Activated CD4-positive, alpha-beta T cell treated with anti-CD3 and anti-CD28 coated beads, Interleukin-2, amount 50 U/mL, for 1 hour (primary cell): ENCODE measurements at regions not wholly inside any gene's neighbourhood (a gene's known extent, or its start where the extent isn't known, plus 50 kb on each side); places are given as distances from the start of the nearest gene placed in this dataset.

Experiments used
- DNase-seq: peaks from one replicate; pipeline ENCODE4 v3.0.0-alpha.2; 2020

DNA sequence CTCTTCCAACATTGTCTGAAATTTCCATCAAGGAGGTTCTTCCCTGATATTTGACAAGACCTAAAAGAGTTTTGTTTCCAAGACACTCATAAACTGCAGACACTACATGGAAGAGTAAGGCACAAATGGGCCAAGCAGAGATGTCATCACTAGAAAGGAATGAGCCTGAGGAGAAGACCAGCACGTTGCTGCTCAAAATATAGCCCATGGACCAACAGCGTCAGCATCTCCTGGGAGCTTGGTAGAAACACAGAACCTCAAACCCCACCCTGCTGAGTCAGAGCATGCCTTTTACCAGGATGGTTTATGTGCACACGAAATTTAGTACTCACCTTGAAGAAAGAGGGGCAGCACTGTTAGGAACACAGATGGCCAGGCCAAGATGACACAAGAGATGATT lies 128.7 kb upstream of the MID1 start:
- no peak for DNase-seq

DNA sequence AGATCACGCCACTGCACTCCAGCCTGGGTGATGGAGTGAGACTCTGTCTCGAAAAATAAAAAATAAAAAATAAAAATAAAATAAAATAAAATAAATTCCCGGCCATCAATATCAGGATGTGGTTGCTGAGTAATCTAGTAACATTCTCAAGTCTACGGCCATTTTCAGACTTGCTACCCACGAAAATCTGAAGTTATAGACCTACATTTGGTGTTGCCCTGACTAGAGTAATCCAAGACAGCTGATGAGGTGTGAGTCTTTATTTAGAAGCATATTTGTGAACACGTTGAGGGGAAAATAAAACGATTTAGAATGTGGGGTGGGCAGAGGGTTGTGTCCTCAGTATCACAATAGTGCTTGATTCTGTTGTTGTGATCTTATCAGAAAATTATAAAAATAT lies 130.2 kb upstream of the MID1 start:
- no peak for DNase-seq

DNA sequence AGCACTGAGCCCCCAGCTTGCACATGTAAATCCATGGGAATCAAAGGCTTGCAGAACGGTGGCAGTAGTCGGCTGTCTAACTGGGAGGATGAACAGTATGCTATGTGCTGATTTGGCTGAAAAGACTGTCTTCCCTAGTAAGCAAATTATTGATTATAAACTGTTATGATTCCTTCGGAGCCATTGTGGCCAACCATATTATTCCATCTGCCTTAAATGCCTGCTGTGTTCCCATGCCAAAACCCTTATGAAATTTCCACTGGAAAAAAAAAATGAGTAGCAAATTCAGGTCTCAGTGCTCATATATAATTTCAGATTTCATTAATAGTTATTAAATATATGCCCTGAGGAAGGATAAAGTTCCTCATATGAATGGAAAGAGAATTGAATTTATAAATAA lies 132.7 kb upstream of the MID1 start:
- no peak for DNase-seq

DNA sequence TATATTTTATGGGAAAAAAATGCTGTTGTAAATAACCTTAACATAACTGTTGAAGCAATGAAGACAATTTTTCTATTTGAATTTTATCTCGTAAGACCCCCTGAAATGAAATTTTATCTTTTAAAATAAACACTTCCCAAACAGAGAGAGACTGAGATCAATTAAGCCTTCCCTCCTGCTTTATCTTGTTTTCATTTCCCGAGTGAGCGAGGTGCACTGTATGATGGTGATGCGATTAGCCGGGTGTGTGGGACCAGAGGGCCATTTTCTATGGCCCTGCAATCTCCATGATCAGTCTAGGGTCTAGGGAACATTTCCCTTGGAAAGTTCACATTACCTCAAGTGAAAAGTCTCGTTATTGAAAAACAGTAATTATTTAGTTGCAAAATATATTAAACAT lies 134.1 kb upstream of the MID1 start:
- DNase-seq: no peak

DNA sequence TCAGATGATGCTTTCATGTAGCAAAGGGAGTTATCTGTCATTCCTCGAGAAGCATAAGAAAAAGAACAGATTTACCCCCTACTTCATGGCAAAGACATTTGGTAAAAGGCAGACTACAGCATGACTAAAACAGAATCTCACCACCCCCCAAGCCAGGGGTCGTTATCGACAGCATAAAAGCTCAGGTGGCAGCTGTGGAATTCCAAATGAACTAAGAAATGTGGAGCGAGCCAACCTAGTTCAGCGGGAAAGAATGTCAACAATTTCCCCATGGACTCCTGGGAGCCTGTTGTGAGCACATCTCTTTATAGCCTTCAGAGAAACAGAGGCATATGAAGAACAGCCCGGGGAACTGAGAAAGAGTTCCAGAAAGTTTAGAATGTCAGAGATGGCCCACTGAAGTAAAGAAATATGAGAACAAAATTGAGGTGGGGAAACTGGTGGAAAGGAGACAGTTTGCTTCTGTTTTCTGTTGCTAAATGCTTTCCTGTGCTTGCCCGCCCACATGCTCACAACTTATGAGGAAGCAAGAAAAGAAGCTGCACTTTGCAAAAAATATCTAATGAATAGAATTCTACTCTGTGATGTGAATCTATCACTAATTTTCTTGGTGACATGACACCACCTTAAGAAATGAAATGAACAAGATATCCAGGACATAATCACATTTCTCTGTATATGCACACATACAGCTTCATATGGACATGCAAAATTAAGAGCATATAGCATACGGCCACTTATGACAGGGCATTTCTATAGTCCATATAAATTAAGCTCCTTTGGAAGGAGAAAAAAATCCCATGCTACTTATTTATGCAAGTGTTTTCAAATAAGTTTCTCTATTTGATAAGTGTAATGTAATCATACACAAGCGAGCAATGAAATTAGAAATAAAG lies 135.3 kb upstream of the MID1 start:
- DNase-seq: no peak

DNA sequence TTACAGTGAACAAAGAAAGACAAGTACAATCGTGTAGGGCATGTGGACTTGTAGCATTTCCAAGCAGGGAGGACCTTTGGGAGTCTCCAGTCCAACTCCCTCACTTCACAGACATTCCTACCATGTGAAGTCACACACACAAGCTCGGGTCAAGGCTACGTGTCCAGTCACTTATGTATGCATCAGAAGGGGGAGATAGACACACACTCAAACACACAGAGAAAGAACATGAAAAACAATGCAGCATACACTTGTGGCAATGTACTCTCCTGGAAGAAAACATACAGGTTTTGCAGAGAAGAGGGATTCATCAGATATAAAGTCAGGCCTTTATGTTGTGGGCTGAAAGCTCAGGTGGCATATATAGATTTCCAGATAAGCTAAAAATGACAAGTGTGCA lies 136.1 kb upstream of the MID1 start:
- DNase-seq: no peak

DNA sequence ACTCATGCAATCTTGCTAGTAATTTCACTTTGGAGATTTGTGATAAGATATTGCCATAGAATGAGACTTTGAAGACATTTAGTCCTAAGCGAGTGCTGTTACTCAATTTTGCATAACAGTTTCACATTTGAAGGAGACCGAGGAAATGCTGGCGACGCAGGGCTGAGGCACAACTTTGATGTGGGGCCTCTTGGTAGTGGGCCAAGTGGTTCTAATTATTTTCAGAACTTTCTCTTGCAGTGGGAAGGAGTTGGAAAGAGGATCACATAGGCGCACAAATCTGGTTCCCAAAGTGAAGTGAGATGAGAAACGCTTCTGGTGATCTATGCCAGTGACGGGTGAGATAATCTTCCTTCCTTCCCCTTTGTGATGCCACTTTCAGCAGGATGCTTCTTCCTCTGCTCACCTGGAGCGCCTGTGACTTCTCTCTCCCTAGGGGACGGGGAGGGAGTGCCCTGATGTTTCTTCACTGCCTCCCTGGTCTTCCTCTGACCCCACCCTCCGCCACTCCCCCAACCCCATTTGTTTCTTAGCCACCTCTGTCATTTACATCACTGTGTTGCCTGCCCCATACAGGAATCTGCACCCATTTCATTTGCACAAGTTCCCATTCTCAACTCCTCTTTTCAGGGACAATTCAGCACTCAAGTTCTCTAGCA lies 138.9 kb upstream of the MID1 start:
- DNase-seq: no peak

DNA sequence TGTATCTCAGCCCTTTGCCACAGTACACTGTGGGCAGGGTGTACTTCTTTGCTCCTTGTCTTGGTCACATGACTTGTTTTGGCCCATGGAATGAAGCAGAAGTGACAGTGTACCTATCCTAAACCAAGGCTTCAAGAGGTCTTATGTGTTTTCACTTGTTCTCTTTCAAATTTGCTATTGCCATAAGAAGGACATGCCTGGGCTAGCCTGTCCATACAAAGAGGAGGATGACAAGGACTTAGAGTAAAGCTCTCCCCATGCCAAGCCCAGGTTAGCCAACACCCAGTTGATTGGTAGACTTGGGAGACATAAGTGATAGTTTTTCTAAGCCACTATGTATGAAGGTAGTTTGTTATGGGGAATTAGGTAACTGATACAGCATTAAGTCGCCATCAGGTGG lies 141.1 kb upstream of the MID1 start:
- no peak for DNase-seq

DNA sequence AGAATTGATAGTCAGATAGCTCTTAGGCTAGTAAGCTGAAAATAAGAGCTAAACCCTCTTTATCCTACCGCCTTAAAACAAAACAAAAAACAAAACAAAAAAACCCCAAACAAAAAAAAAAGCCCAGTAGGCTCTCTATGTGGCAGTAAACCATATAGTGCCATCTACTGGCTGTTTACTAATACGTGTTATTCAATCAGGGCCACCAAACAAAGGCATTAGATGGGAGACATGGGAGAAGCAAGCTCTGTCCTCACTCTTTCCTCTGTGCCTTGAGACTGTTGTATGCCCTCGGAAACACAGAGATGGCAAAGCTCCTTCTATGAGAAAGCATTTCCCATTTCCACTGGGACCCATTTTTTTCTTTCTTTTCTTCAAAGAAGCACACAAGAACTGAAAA lies 148.8 kb upstream of the MID1 start:
- DNase-seq: no peak

DNA sequence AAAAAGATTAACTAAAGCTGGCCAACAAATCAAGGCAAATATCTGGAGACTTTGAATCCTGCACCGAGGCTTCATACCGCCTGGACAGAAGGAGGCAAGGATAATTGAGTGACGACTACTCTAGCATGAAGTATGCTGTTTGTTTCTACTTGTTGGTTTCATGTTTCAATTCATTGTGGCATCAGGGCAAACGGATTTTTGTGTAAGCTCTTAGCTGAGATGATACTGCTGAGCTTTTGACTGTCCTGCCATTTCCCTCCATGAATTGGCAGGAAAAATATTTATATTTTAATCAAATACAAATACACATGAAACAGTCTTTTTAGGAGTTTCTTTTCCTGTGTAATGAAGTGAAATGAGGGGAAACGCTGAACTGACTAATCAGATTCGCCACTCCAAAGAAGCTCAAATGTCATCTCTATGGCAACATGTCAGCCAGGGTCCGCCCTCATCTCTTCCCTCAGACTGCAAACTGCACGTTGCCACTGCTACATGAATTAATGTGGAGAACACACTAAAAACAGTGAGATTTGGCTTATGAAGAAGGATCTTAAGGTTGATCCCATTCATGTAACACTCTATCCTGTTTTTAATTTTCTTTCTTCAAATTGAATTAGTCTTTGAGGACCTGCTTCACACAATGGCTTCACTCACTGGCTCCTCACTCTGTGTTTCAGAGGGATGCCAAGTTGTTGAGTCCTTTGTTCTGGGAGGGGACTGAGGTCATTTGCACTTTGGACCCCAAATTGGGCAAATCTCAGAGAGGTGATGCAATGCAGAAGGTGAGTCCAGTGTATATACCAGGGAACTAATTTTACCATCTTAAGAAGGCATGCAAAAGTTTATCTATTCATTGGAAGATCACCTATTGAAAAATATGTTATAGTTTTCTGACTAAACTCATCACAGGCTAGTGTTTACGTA lies 149.6 kb upstream of the MID1 start:
- no peak for DNase-seq

DNA sequence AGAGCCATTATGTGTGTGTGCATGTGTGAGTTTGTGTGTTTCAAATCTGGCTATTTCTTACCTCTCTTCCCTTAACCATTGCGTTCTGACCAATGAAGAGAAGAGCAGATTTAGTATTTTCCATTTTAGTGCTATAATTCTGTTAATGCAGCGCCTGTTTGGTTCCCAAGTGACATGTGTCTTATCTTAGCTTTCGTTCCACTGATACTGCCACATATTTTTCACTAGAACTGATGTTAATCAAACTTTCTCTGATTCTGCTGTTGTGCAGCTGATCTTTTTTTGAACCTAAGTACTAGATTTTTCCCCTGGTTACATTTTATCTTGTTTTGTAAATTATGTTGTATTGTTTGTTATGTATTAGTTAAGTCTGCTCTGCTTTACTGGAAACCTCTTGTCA lies 152.9 kb upstream of the MID1 start:
- DNase-seq: no peak

DNA sequence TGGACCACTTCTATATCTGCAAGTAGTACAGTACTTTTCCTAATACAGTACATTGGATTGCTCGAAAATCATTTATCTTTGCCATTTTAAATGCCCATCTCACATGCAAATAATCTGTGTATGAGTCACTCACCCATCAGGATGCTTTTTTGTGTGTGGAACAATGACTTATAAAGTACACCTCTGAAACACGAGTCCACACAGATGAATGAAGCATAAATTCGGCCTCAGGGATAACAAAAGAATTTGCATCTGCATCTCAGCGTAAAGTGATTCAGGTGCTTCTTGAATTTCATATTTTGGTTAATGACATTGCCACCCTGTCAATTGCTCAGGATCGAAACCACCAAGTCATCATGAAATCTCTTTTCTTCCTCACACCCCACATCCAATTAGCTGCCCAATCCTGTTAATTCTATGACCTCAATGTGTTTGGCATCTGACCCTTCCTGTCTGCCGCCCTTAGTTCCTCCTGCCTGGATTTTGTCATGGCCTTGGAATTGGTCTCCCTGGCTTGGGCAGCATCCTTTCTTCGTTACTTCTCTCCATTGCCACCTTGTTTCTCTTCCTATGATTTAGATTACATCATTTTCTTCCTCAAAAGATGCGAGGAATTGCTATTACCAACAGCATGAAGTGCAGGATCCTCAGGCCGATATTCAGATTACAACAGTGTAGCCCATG lies 161.6 kb upstream of the MID1 start:
- no peak for DNase-seq

DNA sequence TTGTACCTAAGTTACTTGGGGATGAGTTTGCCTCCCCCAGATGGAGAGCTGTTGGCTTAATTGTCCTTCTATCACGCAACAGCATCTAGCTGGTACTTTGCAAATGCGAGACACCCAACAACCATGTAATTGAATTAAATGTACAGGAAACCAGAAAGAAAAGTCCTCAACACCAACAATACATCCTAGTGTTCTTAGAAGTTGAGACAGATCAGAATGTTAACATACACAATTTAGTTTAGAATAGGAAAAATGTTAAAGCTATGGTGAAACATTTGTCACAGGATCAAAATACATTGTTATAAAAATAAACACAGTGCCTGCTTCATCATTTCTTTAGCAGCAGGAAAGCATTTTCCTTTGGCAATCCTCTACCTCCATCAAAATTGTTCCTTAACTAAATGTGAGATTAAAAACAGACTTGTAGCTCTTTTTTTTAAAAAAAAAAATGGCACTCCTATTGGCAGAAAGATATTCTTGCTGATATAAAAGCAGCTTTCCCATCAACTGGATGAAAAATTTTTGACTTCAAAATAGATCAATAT lies 163.1 kb upstream of the MID1 start:
- no peak for DNase-seq

DNA sequence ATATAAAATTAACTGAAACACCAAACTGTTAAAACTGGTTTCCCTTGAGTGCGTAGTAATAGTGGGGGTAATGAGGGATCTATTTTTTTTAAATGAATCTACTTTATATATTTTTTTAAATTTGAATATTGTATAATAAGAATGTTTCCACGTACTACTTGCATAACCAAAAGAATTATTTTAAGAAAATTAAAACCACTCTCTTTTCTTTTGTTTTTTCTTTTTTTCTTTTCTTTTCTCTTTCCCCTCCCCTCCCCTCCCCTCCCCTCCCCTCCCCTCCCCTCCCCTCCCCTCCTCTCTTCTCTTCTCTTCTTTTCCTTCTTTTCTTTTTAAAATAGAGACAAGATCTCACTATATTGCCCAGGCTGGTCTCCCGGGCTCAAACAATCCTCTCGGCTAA lies 166.9 kb upstream of the MID1 start:
- DNase-seq: no peak

DNA sequence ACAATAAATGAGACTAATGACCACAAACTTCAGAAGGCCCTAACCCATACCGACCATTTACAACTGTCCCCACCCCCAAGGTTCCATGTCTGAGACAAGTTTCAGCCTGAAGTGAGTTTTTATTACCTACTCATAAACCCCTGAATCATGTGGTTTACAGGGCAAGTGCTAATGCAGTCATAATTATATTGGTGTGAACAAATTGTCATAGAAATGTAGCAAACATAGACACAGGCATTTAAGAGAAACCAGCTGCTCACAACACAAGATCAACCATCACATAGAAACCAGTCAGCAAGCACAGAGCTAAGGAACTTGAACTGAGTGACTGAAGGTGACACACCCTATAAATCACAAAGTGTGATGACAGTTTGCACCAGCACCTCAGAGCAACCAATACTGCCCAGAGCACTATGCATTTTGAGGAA lies 173.8 kb upstream of the MID1 start:
- no peak for DNase-seq

DNA sequence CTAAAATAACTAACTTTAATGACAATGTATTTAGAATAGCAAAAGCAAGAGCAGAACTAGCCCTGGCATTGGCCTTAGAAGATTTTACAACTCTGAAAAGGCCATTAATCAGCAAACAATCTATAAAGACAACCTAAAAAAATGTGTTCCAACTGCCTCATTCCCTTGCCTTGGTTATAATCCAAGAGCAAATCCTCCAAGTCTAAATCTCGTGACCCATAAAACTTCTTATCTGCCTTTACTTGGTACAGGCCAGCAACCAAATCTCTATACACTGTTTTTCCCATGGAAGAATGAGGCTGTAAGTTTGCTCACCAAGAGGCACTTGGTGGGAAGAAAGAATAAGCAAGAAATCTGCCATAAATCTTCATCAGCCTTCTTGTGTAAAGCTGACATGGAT lies 175.3 kb upstream of the MID1 start:
- DNase-seq: no peak

DNA sequence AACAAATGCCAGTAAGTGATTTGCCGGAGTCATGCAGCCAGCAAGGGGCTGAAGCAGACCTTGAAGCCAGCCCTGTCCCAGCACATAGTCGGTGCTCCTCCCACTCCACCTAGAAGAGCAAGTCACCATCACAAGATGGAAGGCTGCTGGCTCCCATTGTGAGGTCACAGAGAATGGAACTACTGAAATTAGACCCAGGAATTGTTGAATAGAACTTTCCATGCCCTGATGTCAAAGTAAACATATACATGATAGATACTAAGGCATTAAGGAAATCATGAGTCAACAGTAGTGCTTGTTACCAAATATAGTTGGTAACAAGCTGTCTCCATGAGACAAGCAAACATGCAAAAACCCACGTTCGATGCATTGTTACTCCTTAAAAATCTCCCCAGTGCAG lies 177.1 kb upstream of the MID1 start:
- no peak for DNase-seq

DNA sequence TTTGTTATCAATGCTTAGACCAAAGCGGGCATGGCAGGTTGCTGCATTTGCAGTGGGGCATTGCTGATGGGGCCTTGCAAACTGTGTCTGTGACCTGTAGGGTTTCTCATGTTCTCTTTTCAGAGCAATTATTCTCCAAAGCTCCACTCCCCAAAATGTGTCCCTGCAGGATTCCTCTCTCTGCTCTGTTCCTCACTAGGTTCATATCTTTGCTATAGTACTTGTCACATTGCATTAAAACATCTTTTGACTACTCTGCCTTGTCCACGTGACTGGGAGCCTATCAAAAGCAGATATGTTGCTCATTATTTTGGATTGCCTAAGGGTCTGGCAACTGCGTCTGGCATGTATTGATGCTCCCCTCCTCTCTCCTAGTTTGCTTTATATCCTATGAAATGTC lies 177.7 kb upstream of the MID1 start:
- no peak for DNase-seq

DNA sequence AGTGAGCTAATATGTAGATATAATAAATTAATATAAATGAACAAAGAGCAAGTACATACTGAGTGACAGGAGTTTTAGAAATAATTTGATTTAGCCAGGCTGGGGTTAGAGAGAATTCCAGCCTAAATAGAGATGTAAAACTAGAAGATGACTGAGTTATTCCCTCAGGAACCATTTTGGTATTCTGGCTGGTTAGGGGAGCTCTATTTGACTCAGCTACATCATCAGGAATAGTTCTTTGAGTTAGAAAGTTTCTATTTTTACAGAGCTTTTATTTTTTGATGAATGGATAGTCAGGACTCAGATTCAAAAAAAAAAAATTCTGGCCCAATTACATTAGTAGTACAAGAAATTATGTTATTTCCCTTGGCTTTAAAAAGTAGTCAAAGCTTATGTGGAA lies 180.4 kb upstream of the MID1 start:
- DNase-seq: no peak

DNA sequence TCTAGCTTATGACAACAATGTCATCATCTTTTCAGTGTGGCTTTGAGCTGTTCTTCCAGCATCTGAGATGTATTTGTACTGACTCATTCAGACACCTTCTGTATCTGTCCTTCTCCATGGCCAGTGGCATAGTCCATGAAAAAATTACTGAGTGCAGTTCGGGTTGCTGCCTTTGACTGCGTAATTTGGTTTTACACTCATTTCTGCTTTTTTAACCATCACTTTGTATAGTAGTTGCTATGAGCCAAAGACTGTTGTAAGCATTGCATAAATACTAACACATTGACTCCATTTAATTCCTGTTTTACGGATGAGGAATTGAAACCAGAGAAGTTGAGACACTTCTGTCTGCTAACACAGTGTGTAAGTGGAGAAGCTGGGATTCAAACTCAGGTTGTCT lies 190.7 kb upstream of the MID1 start:
- no peak for DNase-seq

DNA sequence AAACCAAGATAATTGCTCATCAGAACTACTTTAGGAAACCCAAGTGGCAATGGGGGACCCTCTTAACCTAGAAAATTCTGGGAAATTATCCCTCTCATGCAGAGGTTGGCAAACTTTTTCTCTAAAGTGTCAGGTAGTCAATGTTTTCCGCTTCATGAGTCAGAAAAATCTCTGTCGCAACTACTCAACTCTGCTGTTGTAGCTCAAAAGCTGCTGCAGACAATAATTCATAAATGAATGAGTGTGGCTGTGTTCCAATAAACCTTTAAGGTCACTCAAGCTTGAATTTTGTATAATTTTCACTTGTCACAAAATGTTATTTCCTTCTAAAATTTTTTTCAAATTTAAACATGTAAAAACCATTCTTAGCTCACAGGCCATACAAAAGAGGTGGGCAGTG lies 193.4 kb upstream of the MID1 start:
- DNase-seq: no peak

DNA sequence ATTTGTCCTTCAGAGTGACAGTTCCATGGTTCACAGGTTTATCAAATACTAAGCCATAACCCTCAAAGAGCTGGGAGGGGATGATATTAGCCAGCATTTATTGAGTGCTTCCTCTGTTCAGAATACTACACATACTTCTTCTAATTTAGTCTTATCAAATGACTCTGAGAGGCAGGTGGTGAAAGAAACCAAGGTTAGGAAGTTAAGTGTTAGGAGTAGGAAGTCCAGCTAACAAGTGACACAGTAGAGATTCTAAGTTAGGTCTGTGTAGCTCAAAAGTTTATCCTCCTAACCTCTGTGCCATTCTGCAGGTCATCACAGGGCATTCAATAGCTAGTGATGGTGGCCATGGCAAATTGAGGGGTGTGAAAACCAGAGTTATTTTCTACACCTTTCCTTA lies 198.3 kb upstream of the MID1 start:
- DNase-seq: no peak

DNA sequence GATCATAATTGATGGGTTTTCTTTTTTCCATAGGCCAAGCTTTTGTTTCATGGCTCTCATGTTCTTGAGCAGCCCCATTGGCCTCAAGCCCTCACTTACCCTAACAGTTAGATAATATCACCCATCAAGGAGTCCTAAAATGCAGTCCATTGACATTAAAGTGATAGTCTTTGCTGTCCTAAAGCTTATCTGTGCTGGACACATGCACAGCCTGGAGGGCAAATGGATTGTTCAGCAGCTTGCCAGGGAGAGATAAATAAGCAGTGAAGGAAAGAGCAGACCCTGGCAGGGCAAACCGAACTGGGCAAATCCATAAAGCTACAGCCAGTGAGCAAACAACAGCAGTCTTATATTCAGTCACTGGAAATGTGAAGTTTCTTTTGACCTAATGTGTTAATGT lies 199.6 kb upstream of the MID1 start:
- no peak for DNase-seq
